Activated naive CD4-positive, alpha-beta T cell treated with anti-CD3 and anti-CD28 coated beads for 36 hours (primary cell): ENCODE measurements at regions not wholly inside any gene's neighbourhood (a gene's known extent, or its start where the extent isn't known, plus 50 kb on each side); places are given as distances from the start of the nearest gene placed in this dataset.

ENCODE experiments used
- CTCF ChIA-PET: fragments of 350-600 bp; sonication (Branson Sonifier 250); formaldehyde crosslinking; loops from one replicate; lab custom pipeline; 2021; ENCODE audit warnings: antibody characterized with exemption; lab: Charles Lee
- DNase-seq: peaks from one replicate; pipeline ENCODE4 v3.0.0-alpha.2; 2020
- H3K27ac Mint-ChIP-seq: one replicate; pipeline ENCODE4 v1.8.0; 2021; ENCODE audit warnings: mild to moderate bottlenecking, mixed read lengths
- H3K27me3 Mint-ChIP-seq: one replicate; pipeline ENCODE4 v1.8.0; 2021; ENCODE audit warnings: low read depth, mixed read lengths
- H3K36me3 Mint-ChIP-seq: one replicate; pipeline ENCODE4 v1.8.0; 2021; ENCODE audit warnings: low read depth, mixed read lengths
- H3K4me1 Mint-ChIP-seq: one replicate; pipeline ENCODE4 v1.8.0; 2021; ENCODE audit warnings: low read depth, mixed read lengths
- H3K4me3 Mint-ChIP-seq: one replicate; pipeline ENCODE4 v1.8.0; 2021; ENCODE audit warnings: mild to moderate bottlenecking, moderate library complexity, mixed read lengths
- H3K9me3 Mint-ChIP-seq: one replicate; pipeline ENCODE4 v1.8.0; 2021; ENCODE audit warnings: mixed read lengths
- intact Hi-C: fragments of 100-400 bp; cut with micrococcal nuclease; formaldehyde crosslinking; loops from one replicate; pipeline ENCODE4 v1.15.1; 2023

DNA sequence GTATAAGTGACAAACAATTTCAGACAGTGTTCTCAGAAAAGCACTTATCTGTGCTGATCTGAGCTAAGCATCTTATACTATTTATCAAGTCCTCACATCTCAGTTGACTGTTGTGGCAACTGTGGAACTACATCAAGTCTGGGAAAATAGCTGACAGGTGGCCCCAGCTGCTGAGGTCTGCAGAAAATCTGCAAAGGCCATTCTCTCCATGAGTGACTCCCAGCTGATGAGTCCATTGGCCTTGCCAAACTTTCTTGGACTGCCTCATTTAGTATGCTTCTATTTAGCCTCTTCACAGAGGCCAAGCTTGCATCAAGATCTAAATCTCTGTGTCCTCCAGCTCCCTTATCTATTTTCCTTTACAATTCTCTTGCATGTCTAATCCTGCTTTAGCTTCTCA is 174.5 kb upstream of the RBM19 start:
- CTCF ChIA-PET = no interaction called here
- no peaks in the 10 kb centered on the region for H3K27me3 Mint-ChIP-seq
- intact Hi-C loops = no loop called here

GRCh38 chr12:114136631-114137030 is 170.5 kb upstream of the RBM19 start:
- no peak overlapping the region for H3K4me3 Mint-ChIP-seq
- DNase-seq = no peak
- no peak overlapping the region for H3K27ac Mint-ChIP-seq

More for the DNA sequence above, 174.5 kb upstream of the RBM19 start:
- H3K9me3 Mint-ChIP-seq = no peaks in the 10 kb centered on the region
- no peaks in the 10 kb centered on the region for H3K36me3 Mint-ChIP-seq
- H3K4me3 Mint-ChIP-seq = no peak overlapping the region
- no peaks in the 10 kb centered on the region for H3K4me1 Mint-ChIP-seq
- no peak for DNase-seq
- H3K27ac Mint-ChIP-seq = no peak overlapping the region

GRCh38 chr12:114134922-114135321 is 168.8 kb upstream of the RBM19 start:
- intact Hi-C loops = no loop called here
- no peaks in the 10 kb centered on the region for H3K36me3 Mint-ChIP-seq
- DNase-seq = no peak
- CTCF ChIA-PET = no interaction called here
- H3K4me1 Mint-ChIP-seq = no peaks in the 10 kb centered on the region
- H3K27me3 Mint-ChIP-seq = no peaks in the 10 kb centered on the region
- no peaks in the 10 kb centered on the region for H3K9me3 Mint-ChIP-seq
- H3K27ac Mint-ChIP-seq = no peak overlapping the region
- H3K4me3 Mint-ChIP-seq = no peak overlapping the region

More at GRCh38 chr12:114136631-114137030, 170.5 kb upstream of the RBM19 start:
- no peaks in the 10 kb centered on the region for H3K9me3 Mint-ChIP-seq
- H3K4me1 Mint-ChIP-seq = no peaks in the 10 kb centered on the region
- no peaks in the 10 kb centered on the region for H3K36me3 Mint-ChIP-seq
- H3K27me3 Mint-ChIP-seq = no peaks in the 10 kb centered on the region
- CTCF ChIA-PET = interaction anchor here (0.6 kb wide), 1 partner anchor 83 kb away, joined by 6 read pairs; no protein-coding TSS in a partner anchor
- intact Hi-C loops = no loop called here

- no peak for DNase-seq
- H3K27ac Mint-ChIP-seq = no peak overlapping the region
- peaks cover 1% of the 10 kb centered on the region for H3K9me3 Mint-ChIP-seq
- H3K4me3 Mint-ChIP-seq = no peak overlapping the region
- H3K4me1 Mint-ChIP-seq = no peaks in the 10 kb centered on the region
- no peaks in the 10 kb centered on the region for H3K27me3 Mint-ChIP-seq
- CTCF ChIA-PET = no interaction called here
- H3K36me3 Mint-ChIP-seq = no peaks in the 10 kb centered on the region
- intact Hi-C loops = no loop called here
These were observed 165.7 kb upstream of the RBM19 start for GRCh38 chr12:114131824-114132223.

DNA sequence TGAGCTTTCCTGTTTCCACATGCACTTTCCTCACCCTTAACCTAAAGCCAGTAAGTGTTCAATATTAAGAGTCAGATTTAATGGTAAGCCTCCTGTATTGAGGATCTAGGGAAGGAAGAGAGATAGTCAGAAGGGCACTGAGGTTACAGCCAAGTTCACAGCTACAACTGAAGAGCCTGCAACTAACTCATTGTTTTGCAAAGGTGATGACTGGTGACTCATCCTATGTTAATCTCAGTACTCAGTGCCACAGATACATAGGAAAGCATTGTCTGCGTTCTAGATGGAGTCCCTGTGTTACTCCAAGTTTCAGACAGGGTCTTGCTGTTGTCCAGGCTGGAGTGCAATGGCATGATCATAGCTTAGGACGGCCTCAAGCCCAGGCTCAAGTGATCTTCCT is 157.0 kb upstream of the RBM19 start:
- no peak for DNase-seq
- CTCF ChIA-PET = no interaction called here
- Mint-ChIP-seq H3K27me3 (peaks cover 3% of the 10 kb centered on the region), H3K9me3 (no peaks in the 10 kb centered on the region), H3K4me1 (no peaks in the 10 kb centered on the region), H3K27ac (no peak overlapping the region), H3K4me3 (no peak overlapping the region), H3K36me3 (no peaks in the 10 kb centered on the region)
- intact Hi-C loops = no loop called here

DNA sequence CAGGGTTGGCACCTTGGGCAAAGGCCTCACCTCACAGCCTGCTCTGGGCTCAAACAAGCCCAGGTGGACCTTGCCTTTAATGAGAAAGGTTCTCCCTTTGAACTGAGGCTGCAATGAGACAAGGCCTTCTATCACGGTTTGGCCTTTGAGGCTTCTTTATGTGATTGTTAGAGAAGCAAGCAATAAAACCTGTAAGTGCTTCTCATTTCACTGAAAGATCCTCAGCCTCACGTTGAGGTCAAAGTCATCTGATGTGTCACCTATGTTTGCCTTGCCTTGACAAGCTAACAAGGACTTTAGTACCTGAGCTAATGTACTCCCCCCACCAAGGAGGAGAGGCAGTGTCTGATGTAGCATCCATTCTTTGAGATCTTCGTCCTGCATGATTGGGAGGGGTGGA is 155.9 kb upstream of the RBM19 start:
- no peak for DNase-seq
- peaks cover 3% of the 10 kb centered on the region for H3K27me3 Mint-ChIP-seq
- H3K4me1 Mint-ChIP-seq = no peaks in the 10 kb centered on the region

DNA sequence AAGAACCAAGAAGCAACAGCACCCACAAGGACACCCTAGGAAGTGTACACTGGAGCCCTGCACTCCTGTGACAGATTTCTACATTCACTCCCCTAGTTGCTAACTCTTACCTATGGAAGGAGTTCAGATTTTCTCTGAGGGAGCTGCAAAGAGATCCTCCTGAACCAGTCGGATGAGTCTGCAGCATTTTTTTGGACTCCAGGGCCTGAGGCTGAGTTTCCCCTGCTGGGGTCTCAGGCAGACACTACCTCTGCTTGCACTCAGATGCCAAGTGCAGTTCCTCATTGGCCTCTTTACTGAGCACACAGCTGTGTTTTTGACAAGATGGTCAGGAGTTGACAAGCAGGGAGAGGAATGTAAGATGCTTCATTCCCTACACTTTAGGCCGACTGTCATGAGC is 153.2 kb upstream of the RBM19 start:
- DNase-seq = no peak
- CTCF ChIA-PET = no interaction called here
- Mint-ChIP-seq H3K9me3 (peaks cover 4% of the 10 kb centered on the region), H3K27me3 (no peaks in the 10 kb centered on the region), H3K27ac (no peak overlapping the region), H3K4me3 (no peak overlapping the region), H3K36me3 (no peaks in the 10 kb centered on the region), H3K4me1 (no peaks in the 10 kb centered on the region)
- intact Hi-C loops = no loop called here

More for the DNA sequence above, 155.9 kb upstream of the RBM19 start:
- H3K36me3 Mint-ChIP-seq = no peaks in the 10 kb centered on the region
- no peak overlapping the region for H3K27ac Mint-ChIP-seq
- H3K9me3 Mint-ChIP-seq = no peaks in the 10 kb centered on the region
- H3K4me3 Mint-ChIP-seq = no peak overlapping the region
- CTCF ChIA-PET = no interaction called here
- intact Hi-C loops = no loop called here

- Mint-ChIP-seq H3K9me3 (no peaks in the 10 kb centered on the region), H3K27ac (no peak overlapping the region), H3K4me1 (no peaks in the 10 kb centered on the region), H3K4me3 (no peak overlapping the region), H3K27me3 (no peaks in the 10 kb centered on the region), H3K36me3 (no peaks in the 10 kb centered on the region)
- CTCF ChIA-PET = no interaction called here
- intact Hi-C loops = no loop called here
- DNase-seq = no peak
These were observed 130.3 kb upstream of the RBM19 start for GRCh38 chr12:114096461-114096860.

- Mint-ChIP-seq H3K27me3 (no peaks in the 10 kb centered on the region), H3K4me1 (no peaks in the 10 kb centered on the region)
- CTCF ChIA-PET = no interaction called here
These were observed 127.4 kb upstream of the RBM19 start for GRCh38 chr12:114093520-114093919.

GRCh38 chr12:114092981-114093380 is 126.9 kb upstream of the RBM19 start:
- Mint-ChIP-seq H3K27ac (no peak overlapping the region), H3K9me3 (no peaks in the 10 kb centered on the region), H3K36me3 (no peaks in the 10 kb centered on the region), H3K4me3 (no peak overlapping the region), H3K27me3 (no peaks in the 10 kb centered on the region), H3K4me1 (no peaks in the 10 kb centered on the region)
- intact Hi-C loops = no loop called here
- CTCF ChIA-PET = no interaction called here
- no peak for DNase-seq

More at GRCh38 chr12:114093520-114093919, 127.4 kb upstream of the RBM19 start:
- no peak for DNase-seq
- no peaks in the 10 kb centered on the region for H3K9me3 Mint-ChIP-seq
- H3K36me3 Mint-ChIP-seq = no peaks in the 10 kb centered on the region
- H3K27ac Mint-ChIP-seq = no peak overlapping the region
- no peak overlapping the region for H3K4me3 Mint-ChIP-seq
- intact Hi-C loops = no loop called here

GRCh38 chr12:114090211-114090610 is 124.1 kb upstream of the RBM19 start:
- intact Hi-C loops = no loop called here
- Mint-ChIP-seq H3K27ac (no peak overlapping the region), H3K4me1 (no peaks in the 10 kb centered on the region), H3K9me3 (no peaks in the 10 kb centered on the region), H3K36me3 (no peaks in the 10 kb centered on the region), H3K4me3 (no peak overlapping the region), H3K27me3 (no peaks in the 10 kb centered on the region)
- no peak for DNase-seq
- CTCF ChIA-PET = no interaction called here

- Mint-ChIP-seq H3K27ac (no peak overlapping the region), H3K4me3 (no peak overlapping the region), H3K36me3 (no peaks in the 10 kb centered on the region), H3K4me1 (no peaks in the 10 kb centered on the region), H3K27me3 (no peaks in the 10 kb centered on the region), H3K9me3 (no peaks in the 10 kb centered on the region)
- intact Hi-C loops = no loop called here
- DNase-seq = no peak
- CTCF ChIA-PET = no interaction called here
These were observed 107.0 kb upstream of the RBM19 start for GRCh38 chr12:114073076-114073475.

DNA sequence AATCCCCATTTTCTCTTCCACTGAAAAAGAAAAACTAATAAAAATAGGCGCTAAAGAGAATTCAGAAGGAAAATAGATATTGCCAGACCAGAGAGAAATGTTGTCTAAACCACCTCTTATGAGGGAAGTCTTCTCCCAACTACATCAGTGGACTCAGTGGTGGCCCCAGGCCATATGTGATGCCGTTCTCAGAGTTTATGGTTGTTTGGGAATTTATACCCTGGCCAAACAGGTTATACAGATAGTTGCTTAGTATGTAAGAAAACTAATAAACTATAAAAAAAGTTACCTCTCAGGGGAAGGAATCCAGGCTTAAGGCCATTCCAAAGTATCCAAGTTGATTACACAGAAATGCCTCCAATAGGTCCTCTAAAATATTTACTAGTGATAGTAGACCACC is 103.4 kb upstream of the RBM19 start:
- no peak overlapping the region for H3K4me3 Mint-ChIP-seq
- H3K27ac Mint-ChIP-seq = no peak overlapping the region
- CTCF ChIA-PET = no interaction called here
- H3K36me3 Mint-ChIP-seq = peaks cover under 1% of the 10 kb centered on the region
- H3K9me3 Mint-ChIP-seq = no peaks in the 10 kb centered on the region
- no peaks in the 10 kb centered on the region for H3K4me1 Mint-ChIP-seq
- intact Hi-C loops = no loop called here
- no peak for DNase-seq
- H3K27me3 Mint-ChIP-seq = no peaks in the 10 kb centered on the region

DNA sequence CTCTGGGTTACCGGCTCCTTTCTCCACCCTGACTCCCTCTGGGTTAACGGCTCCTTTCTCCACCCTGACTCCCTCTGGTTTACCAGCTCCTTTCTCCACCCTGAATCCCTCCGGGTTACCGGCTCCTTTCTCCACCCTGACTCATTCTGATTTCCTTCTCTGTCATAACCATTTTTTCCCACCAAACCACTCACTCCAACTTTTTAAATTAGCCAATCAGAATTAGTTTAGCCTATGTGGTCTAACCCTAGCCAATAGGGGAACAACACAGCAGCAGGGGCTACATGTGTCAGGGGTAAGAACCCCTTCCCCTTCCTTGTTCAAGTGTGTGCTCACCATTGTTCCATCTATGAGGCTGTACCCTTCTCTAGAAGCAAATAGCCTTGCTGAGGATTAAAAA is 98.4 kb upstream of the RBM19 start:
- CTCF ChIA-PET = no interaction called here
- no peaks in the 10 kb centered on the region for H3K27me3 Mint-ChIP-seq

More for the DNA sequence above, 98.4 kb upstream of the RBM19 start:
- Mint-ChIP-seq H3K27ac (no peak overlapping the region), H3K4me3 (no peak overlapping the region), H3K9me3 (no peaks in the 10 kb centered on the region), H3K4me1 (no peaks in the 10 kb centered on the region), H3K36me3 (peaks cover 1% of the 10 kb centered on the region)
- DNase-seq = no peak
- intact Hi-C loops = no loop called here
